ENCODE measurements at regions not wholly inside any gene's neighbourhood (a gene's known extent, or its start where the extent isn't known, plus 50 kb on each side); places are given as distances from the start of the nearest gene placed in this dataset.

- Histone ChIP-seq H3K9me3 (peaks cover 0 to 32% (median 11%) of the 10 kb centered on the region in 12 donors), H3K27me3 (no peaks in the 10 kb centered on the region), H3K27ac (no peak overlapping the region), H3K4me1 (peaks cover 0 to 6% (median 0%) of the 10 kb centered on the region in 12 donors), H3K36me3 (no peaks in the 10 kb centered on the region), H3K4me3 (no peak overlapping the region)
- 62 to 71% (median 65%) methylated on average over 5 of the region's 5 CpGs for WGBS, 4 donors
- DNase-seq (no peak), ATAC-seq (no peak)
- intact Hi-C loops (cut with DNase I), result no loop called here
- TF ChIP-seq CTCF (IDR thresholded peaks at IDR 0.05) (no peak), POLR2A (IDR thresholded peaks at IDR 0.05) (no peak)
Measured at GRCh38 chr6:155847711-155848110, 392.1 kb upstream of the NOX3 start.

GRCh38 chr6:155837474-155837873 lies 381.8 kb upstream of the NOX3 start:
- DNase-seq, result no peak
- no peaks in the 10 kb centered on the region for H3K27me3 ChIP-seq
- H3K9me3 ChIP-seq, result peaks cover 0 to 4% (median 0%) of the 10 kb centered on the region in 12 donors
- intact Hi-C loops (cut with DNase I), result no loop called here
- no peak for ATAC-seq
- TF ChIP-seq CTCF (IDR thresholded peaks at IDR 0.05), result no peak
- TF ChIP-seq POLR2A (IDR thresholded peaks at IDR 0.05), result no peak
- no peak overlapping the region for H3K4me3 ChIP-seq
- H3K36me3 ChIP-seq, result no peaks in the 10 kb centered on the region
- WGBS, 4 donors, result 76 to 86% (median 77%) methylated on average over 4 of the region's 4 CpGs
- H3K4me1 ChIP-seq, result no peaks in the 10 kb centered on the region
- no peak overlapping the region for H3K27ac ChIP-seq

GRCh38 chr6:155832596-155832995 lies 377.0 kb upstream of the NOX3 start:
- H3K27ac ChIP-seq, result no peak overlapping the region
- no peaks in the 10 kb centered on the region for H3K36me3 ChIP-seq
- intact Hi-C loops (cut with DNase I), result no loop called here
- no peaks in the 10 kb centered on the region for H3K4me1 ChIP-seq
- H3K9me3 ChIP-seq, result peaks cover 0 to 4% (median 0%) of the 10 kb centered on the region in 12 donors
- ATAC-seq (no peak), DNase-seq (no peak)
- 71 to 87% (median 85%) methylated on average over 4 of the region's 4 CpGs for WGBS, 4 donors
- TF ChIP-seq CTCF (IDR thresholded peaks at IDR 0.05) (no peak), POLR2A (IDR thresholded peaks at IDR 0.05) (no peak)
- H3K27me3 ChIP-seq, result no peaks in the 10 kb centered on the region
- H3K4me3 ChIP-seq, result no peak overlapping the region

- TF ChIP-seq CTCF (IDR thresholded peaks at IDR 0.05) (no peak), POLR2A (IDR thresholded peaks at IDR 0.05) (no peak)
- H3K27ac ChIP-seq, result no peak overlapping the region
- ATAC-seq, result no peak
- no peaks in the 10 kb centered on the region for H3K4me1 ChIP-seq
- no peak for DNase-seq
- WGBS, 4 donors, result 82 to 93% (median 85%) methylated on average over 5 of the region's 5 CpGs
- peaks cover 0 to 4% (median 0%) of the 10 kb centered on the region in 12 donors for H3K9me3 ChIP-seq
- H3K4me3 ChIP-seq, result no peak overlapping the region
- H3K27me3 ChIP-seq, result no peaks in the 10 kb centered on the region
- no peaks in the 10 kb centered on the region for H3K36me3 ChIP-seq
- intact Hi-C loops (cut with DNase I), result no loop called here
Measured at GRCh38 chr6:155830531-155830930, 374.9 kb upstream of the NOX3 start.
